CD4-positive, alpha-beta T cell treated with Interleukin-15 for 1 hour (primary cell): ENCODE measurements at regions not wholly inside any gene's neighbourhood (a gene's known extent, or its start where the extent isn't known, plus 50 kb on each side); places are given as distances from the start of the nearest gene placed in this dataset.

Experiments used
- DNase-seq: peaks from one replicate; pipeline ENCODE4 v3.0.0-alpha.2; 2020

DNA sequence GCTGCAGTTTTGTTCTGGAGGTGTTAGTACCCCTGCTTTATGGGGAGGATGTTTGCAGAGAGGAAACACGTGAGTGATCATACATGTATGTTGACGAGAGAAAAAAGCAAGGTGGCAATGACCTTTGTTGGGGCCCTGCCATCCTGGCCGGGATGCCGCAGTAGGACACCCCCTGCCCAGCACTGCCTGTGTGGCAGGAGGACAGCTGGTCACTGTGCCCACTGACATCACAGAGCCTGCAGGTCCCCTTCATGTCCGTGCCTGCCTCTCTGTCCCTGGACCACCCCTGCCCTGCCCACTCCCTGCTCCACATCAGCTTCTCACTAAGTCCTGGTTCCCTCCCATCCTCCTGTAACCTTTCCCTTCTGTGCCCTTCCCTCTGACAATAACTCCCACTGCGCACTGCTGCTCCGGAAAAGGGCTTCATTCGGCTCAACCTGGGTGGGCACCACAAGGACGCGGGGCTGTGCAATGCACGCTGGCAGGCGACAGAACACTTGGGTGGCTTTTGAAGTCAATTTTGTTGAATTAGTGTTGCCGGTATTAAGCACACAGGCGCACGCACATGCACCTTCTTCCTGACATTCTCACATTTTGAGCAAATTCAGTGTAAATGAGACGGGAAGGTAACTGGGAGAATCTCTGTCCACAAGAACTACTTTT lies 51.5 kb upstream of the TWIST2 start:
- no peak for DNase-seq

- DNase-seq: no peak
These were observed 50.3 kb upstream of the TWIST2 start for GRCh38 chr2:238797537-238797936.
